ENCODE measurements at regions not wholly inside any gene's neighbourhood (a gene's known extent, or its start where the extent isn't known, plus 50 kb on each side); places are given as distances from the start of the nearest gene placed in this dataset.

GRCh38 chr2:107312240-107312639, 426.3 kb upstream of the ST6GAL2 start:
- in situ Hi-C loops (cut with HindIII; ENCODE audit: low sequenced_read_pairs), result no loop called here
- no peak for TF ChIP-seq CTCF (IDR thresholded peaks at IDR 0.05; ENCODE audit: low read depth, low read length, missing control alignments)

GRCh38 chr2:107313316-107313715, 427.3 kb upstream of the ST6GAL2 start:
- TF ChIP-seq CTCF (IDR thresholded peaks at IDR 0.05; ENCODE audit: low read depth, low read length, missing control alignments), result no peak
- DNase-seq (ENCODE audit: low read depth), result no peak
- in situ Hi-C loops (cut with HindIII; ENCODE audit: low sequenced_read_pairs), result no loop called here
- H3K4me3 ChIP-seq (ENCODE audit: low read depth, low read length), result no peak overlapping the region

More at GRCh38 chr2:107312240-107312639, 426.3 kb upstream of the ST6GAL2 start:
- DNase-seq (ENCODE audit: low read depth), result no peak
- H3K4me3 ChIP-seq (ENCODE audit: low read depth, low read length), result no peak overlapping the region

GRCh38 chr2:107320881-107321280, 434.9 kb upstream of the ST6GAL2 start:
- in situ Hi-C loops (cut with HindIII; ENCODE audit: low sequenced_read_pairs), result no loop called here
- no peak overlapping the region for H3K4me3 ChIP-seq (ENCODE audit: low read depth, low read length)
- DNase-seq (ENCODE audit: low read depth), result no peak
- no peak for TF ChIP-seq CTCF (IDR thresholded peaks at IDR 0.05; ENCODE audit: low read depth, low read length, missing control alignments)

GRCh38 chr2:107322416-107322815, 436.4 kb upstream of the ST6GAL2 start:
- in situ Hi-C loops (cut with HindIII; ENCODE audit: low sequenced_read_pairs), result no loop called here
- no peak for TF ChIP-seq CTCF (IDR thresholded peaks at IDR 0.05; ENCODE audit: low read depth, low read length, missing control alignments)
- H3K4me3 ChIP-seq (ENCODE audit: low read depth, low read length), result no peak overlapping the region
- no peak for DNase-seq (ENCODE audit: low read depth)

GRCh38 chr2:107323946-107324565, 438.1 kb upstream of the ST6GAL2 start:
- in situ Hi-C loops (cut with HindIII; ENCODE audit: low sequenced_read_pairs), result no loop called here
- DNase-seq (ENCODE audit: low read depth), result no peak

GRCh38 chr2:107325981-107326786, 440.2 kb upstream of the ST6GAL2 start:
- in situ Hi-C loops (cut with HindIII; ENCODE audit: low sequenced_read_pairs), result no loop called here
- H3K4me3 ChIP-seq (ENCODE audit: low read depth, low read length), result no peak overlapping the region
- DNase-seq (ENCODE audit: low read depth), result peak; percentile 62
- no peak for TF ChIP-seq CTCF (IDR thresholded peaks at IDR 0.05; ENCODE audit: low read depth, low read length, missing control alignments)

More at GRCh38 chr2:107323946-107324565, 438.1 kb upstream of the ST6GAL2 start:
- H3K4me3 ChIP-seq (ENCODE audit: low read depth, low read length), result no peak overlapping the region
- no peak for TF ChIP-seq CTCF (IDR thresholded peaks at IDR 0.05; ENCODE audit: low read depth, low read length, missing control alignments)

Measured in astrocyte of the cerebellum (primary cell).